IMR-90 (cell line): ENCODE measurements at regions not wholly inside any gene's neighbourhood (a gene's known extent, or its start where the extent isn't known, plus 50 kb on each side); places are given as distances from the start of the nearest gene placed in this dataset.

Source experiments
- ATAC-seq: fragments of 200-7000 bp; cut with Tn5 transposase; 2 replicates; pipeline ENCODE4 v1.9.1; 2020; ENCODE audit warnings: low read depth, mild to moderate bottlenecking, moderate library complexity
- BruUV-seq: library from RNA; stranded (reverse); fragments of 400-500 nt; replicated peaks from 2 replicates; lab custom pipeline; 2021; lab: Mats Ljungman, UMichigan
- CTCF ChIA-PET: fragments of 300-600 bp; formaldehyde crosslinking; extraction: SDS; loops from one replicate; lab custom pipeline; 2021; ENCODE audit warnings: antibody characterized with exemption; lab: Yijun Ruan, JAX
- POLR2A ChIA-PET: fragments of 300-600 bp; sonication (Branson Sonifier 250); formaldehyde crosslinking; loops from one replicate; lab custom pipeline; 2022; ENCODE audit warnings: antibody characterized with exemption; ENCODE audit not compliant: unreplicated experiment; lab: Charles Lee
- DNase-seq: peaks from one replicate; pipeline ENCODE4 v3.0.0; 2013
- H2AFZ ChIP-seq: replicated peaks from 2 replicates; pipeline ENCODE3; 2013; ENCODE audit warnings: low read length, mild to moderate bottlenecking; ENCODE audit not compliant: poor library complexity
- H2AK5ac ChIP-seq: 2 replicates; pipeline ENCODE4 v1.6.1; 2013; ENCODE audit warnings: low read depth, low read length, inconsistent platforms
- H2AK9ac ChIP-seq: replicated peaks from 2 replicates; pipeline ENCODE3; 2013; ENCODE audit warnings: mild to moderate bottlenecking, low read depth, low read length, moderate library complexity; ENCODE audit not compliant: poor library complexity
- H2BK120ac ChIP-seq: 2 replicates; pipeline ENCODE4 v1.6.1; 2013; ENCODE audit warnings: low read depth, low read length, inconsistent platforms
- H2BK15ac ChIP-seq: 3 replicates; pipeline ENCODE4 v1.6.1; 2013; ENCODE audit warnings: low read depth, low read length, inconsistent platforms
- H2BK20ac ChIP-seq: 2 replicates; pipeline ENCODE4 v1.6.1; 2013; ENCODE audit warnings: low read depth, mild to moderate bottlenecking, inconsistent platforms, low read length, moderate library complexity
- H2BK5ac ChIP-seq: 2 replicates; pipeline ENCODE4 v1.6.1; 2013; ENCODE audit warnings: mild to moderate bottlenecking, low read depth, low read length, inconsistent platforms; ENCODE audit not compliant: poor library complexity, severe bottlenecking
- H3K14ac ChIP-seq: replicated peaks from 2 replicates; pipeline ENCODE4 v1.6.1; 2013; ENCODE audit warnings: low read depth, low read length, inconsistent platforms
- H3K18ac ChIP-seq: 2 replicates; pipeline ENCODE4 v1.6.1; 2013; ENCODE audit warnings: low read depth, low read length, control low read depth
- H3K23ac ChIP-seq: 2 replicates; pipeline ENCODE4 v1.6.1; 2013; ENCODE audit warnings: low read depth, low read length, inconsistent platforms
- H3K27ac ChIP-seq: 2 replicates; pipeline ENCODE4 v1.5.1; 2013; ENCODE audit warnings: mild to moderate bottlenecking, control low read depth, low read length; ENCODE audit not compliant: insufficient read depth
- H3K27me3 ChIP-seq: 2 replicates; pipeline ENCODE4 v1.6.1; 2013; ENCODE audit warnings: low read length; ENCODE audit not compliant: control insufficient read depth, insufficient read depth
- H3K36me3 ChIP-seq: 2 replicates; pipeline ENCODE4 v1.6.1; 2013; ENCODE audit warnings: low read length, mixed read lengths; ENCODE audit not compliant: control insufficient read depth, insufficient read depth
- H3K4ac ChIP-seq: 2 replicates; pipeline ENCODE4 v1.6.1; 2013; ENCODE audit warnings: low read depth, low read length, inconsistent platforms
- H3K4me1 ChIP-seq: 2 replicates; pipeline ENCODE4 v1.6.1; 2013; ENCODE audit warnings: low read length, mixed read lengths; ENCODE audit not compliant: control insufficient read depth, insufficient read depth
- H3K4me2 ChIP-seq: 2 replicates; pipeline ENCODE4 v1.6.1; 2013; ENCODE audit warnings: low read depth, mild to moderate bottlenecking, control low read depth, low read length, moderate library complexity
- H3K4me3 ChIP-seq: 2 replicates; pipeline ENCODE4 v1.5.1; 2013; ENCODE audit warnings: low read depth, mild to moderate bottlenecking, control low read depth, low read length, moderate library complexity; ENCODE audit not compliant: insufficient read depth
- H3K56ac ChIP-seq: 2 replicates; pipeline ENCODE4 v1.6.1; 2013; ENCODE audit warnings: low read length, inconsistent platforms; ENCODE audit not compliant: insufficient read depth; ENCODE audit errors: extremely low read depth
- H3K79me1 ChIP-seq, 2 experiments: 2 replicates each; pipeline ENCODE4 v1.6.1; 2013; ENCODE audit warnings: low read length in 2 of 2, inconsistent platforms in 1 of 2, low read depth in 1 of 2
- H3K9ac ChIP-seq: 2 replicates; pipeline ENCODE4 v1.6.1; 2013; ENCODE audit warnings: low read depth, low read length, control low read depth
- H3K9me1 ChIP-seq: 2 replicates; pipeline ENCODE4 v1.6.1; 2013; ENCODE audit warnings: low read length, inconsistent platforms; ENCODE audit not compliant: insufficient read depth
- H3K9me3 ChIP-seq: 2 replicates; pipeline ENCODE4 v1.6.1; 2013; ENCODE audit warnings: low read length; ENCODE audit not compliant: control insufficient read depth, insufficient read depth
- H4K20me1 ChIP-seq: 2 replicates; pipeline ENCODE4 v1.6.1; 2013; ENCODE audit warnings: low read length, inconsistent platforms; ENCODE audit not compliant: insufficient read depth
- H4K5ac ChIP-seq: 2 replicates; pipeline ENCODE4 v1.6.1; 2013; ENCODE audit warnings: mild to moderate bottlenecking, low read depth, low read length, control low read depth
- H4K8ac ChIP-seq, 2 experiments: 2 replicates each; pipeline ENCODE4 v1.6.1; 2013; ENCODE audit warnings: low read depth in 2 of 2, low read length in 2 of 2, control low read depth in 1 of 2, inconsistent platforms in 1 of 2
- H4K91ac ChIP-seq: 2 replicates; pipeline ENCODE4 v1.6.1; 2013; ENCODE audit warnings: low read depth, low read length, inconsistent platforms; ENCODE audit not compliant: insufficient read depth
- BHLHE40 ChIP-seq: fragments of 150-350 bp; IDR thresholded peaks from 2 replicates; pipeline ENCODE4 v1.6.1; 2016; ENCODE audit warnings: mild to moderate bottlenecking, low read depth, low read length
- CEBPB ChIP-seq: IDR thresholded peaks from 2 replicates; pipeline ENCODE4 v1.6.1; 2012; ENCODE audit warnings: low read depth, low read length, improper control_type of control experiment
- CTCF ChIP-seq: conservative IDR thresholded peaks from 2 replicates; pipeline ENCODE4 v1.5.1; 2012; ENCODE audit warnings: mild to moderate bottlenecking, low read depth, low read length, improper control_type of control experiment
- ELK1 ChIP-seq: fragments of 150-350 bp; IDR thresholded peaks from 2 replicates; pipeline ENCODE4 v1.6.1; 2016; ENCODE audit warnings: low read depth, mild to moderate bottlenecking, low read length, moderate library complexity, borderline replicate concordance
- FOS ChIP-seq: fragments of 150-350 bp; IDR thresholded peaks from 2 replicates; pipeline ENCODE4 v1.6.1; 2016; ENCODE audit warnings: low read depth, low read length
- MAFK ChIP-seq: IDR thresholded peaks from 2 replicates; pipeline ENCODE4 v1.6.1; 2012; ENCODE audit warnings: low read depth, low read length, improper control_type of control experiment
- MXI1 ChIP-seq: IDR thresholded peaks from 2 replicates; pipeline ENCODE4 v1.6.1; 2012; ENCODE audit warnings: low read depth, mild to moderate bottlenecking, low read length, moderate library complexity, borderline replicate concordance
- NFE2L2 ChIP-seq: fragments of 150-350 bp; IDR thresholded peaks from 2 replicates; pipeline ENCODE4 v1.6.1; 2016; ENCODE audit warnings: low read depth, mild to moderate bottlenecking, low read length
- POLR2A ChIP-seq: IDR thresholded peaks from 2 replicates; pipeline ENCODE4 v1.6.1; 2012; ENCODE audit warnings: mild to moderate bottlenecking, low read depth, low read length
- RCOR1 ChIP-seq: IDR thresholded peaks from 2 replicates; pipeline ENCODE4 v1.6.1; 2012; ENCODE audit warnings: mild to moderate bottlenecking, low read length, improper control_type of control experiment; ENCODE audit not compliant: insufficient replicate concordance
- RFX5 ChIP-seq: IDR thresholded peaks from 2 replicates; pipeline ENCODE4 v1.8.0; 2012; ENCODE audit warnings: low read depth, mild to moderate bottlenecking, low read length, moderate library complexity
- SMC3 ChIP-seq: fragments of 150-350 bp; IDR thresholded peaks from 2 replicates; pipeline ENCODE4 v1.6.1; 2016; ENCODE audit warnings: low read depth, mild to moderate bottlenecking, antibody characterized with exemption, low read length, moderate library complexity
- USF2 ChIP-seq: fragments of 150-350 bp; IDR thresholded peaks from 2 replicates; pipeline ENCODE4 v1.6.1; 2017; ENCODE audit warnings: mild to moderate bottlenecking, antibody characterized with exemption, low read length, low read depth
- WGBS, 2 experiments: methylation state at CpG; one replicate each; pipeline versions ENCODE4 v1.1.5 to v1.1.7; 2013; ENCODE audit warnings: missing lambda C conversion rate in 2 of 2; ENCODE audit not compliant: insufficient read length in 1 of 2; ENCODE audit errors: extremely low coverage in 2 of 2; 5-methylcytosine and 5-hydroxymethylcytosine counted together
- dilution Hi-C: fragments of 300-500 bp; cut with HindIII; formaldehyde crosslinking; loops from one replicate; pipeline ENCODE4 v1.14.3; 2018; ENCODE audit warnings: low sequenced_read_pairs; ENCODE audit not compliant: unreplicated experiment
- in situ Hi-C: fragments of 300-500 bp; cut with MboI; formaldehyde crosslinking; loops from 3 replicates; pipeline ENCODE4 v1.14.3; 2019; ENCODE audit warnings: low sequenced_read_pairs, inconsistent platforms, mixed read lengths
- intact Hi-C: fragments of 100-400 bp; cut with micrococcal nuclease; formaldehyde crosslinking; loops from 2 replicates; pipeline ENCODE4 v1.10.0; 2022

- H3K23ac ChIP-seq, result no peak overlapping the region
- peaks cover 3% of the 10 kb centered on the region for H3K9me3 ChIP-seq
- no peak overlapping the region for H3K18ac ChIP-seq
- no peaks in the 10 kb centered on the region for H4K20me1 ChIP-seq
- H4K8ac ChIP-seq, result no peak overlapping the region
- no peak overlapping the region for H2AK9ac ChIP-seq
- no peak overlapping the region for H4K5ac ChIP-seq
- no peak overlapping the region for H3K4me3 ChIP-seq
- H3K14ac ChIP-seq, result no peak overlapping the region
- H3K4ac ChIP-seq, result no peak overlapping the region
- H2BK15ac ChIP-seq, result no peak overlapping the region
- TF ChIP-seq CTCF (no peak), ELK1 (no peak), NFE2L2 (no peak), BHLHE40 (no peak), MXI1 (no peak), SMC3 (no peak), CEBPB (no peak), USF2 (no peak), RCOR1 (no peak), MAFK (no peak), FOS (no peak), RFX5 (no peak), POLR2A (no peak)
- H2BK5ac ChIP-seq, result no peak overlapping the region
- no peak overlapping the region for H3K27ac ChIP-seq
- ATAC-seq, result no peak
- BruUV-seq, result no TSS peak
- in situ Hi-C loops, result no loop called here
- H3K56ac ChIP-seq, result no peak overlapping the region
- no peaks in the 10 kb centered on the region for H3K27me3 ChIP-seq
- no peaks in the 10 kb centered on the region for H3K36me3 ChIP-seq
- no peak for DNase-seq
- no peaks in the 10 kb centered on the region for H3K4me1 ChIP-seq
- CTCF ChIA-PET, result no interaction called here
- H4K91ac ChIP-seq, result no peak overlapping the region
- no peak overlapping the region for H3K9ac ChIP-seq
- no CpG with 5 or more reads among the region's 1 CpG for WGBS, 2 experiments
- H2AFZ ChIP-seq, result no peak overlapping the region
- no peak overlapping the region for H3K4me2 ChIP-seq
- no peaks in the 10 kb centered on the region for H3K79me1 ChIP-seq
- H3K9me1 ChIP-seq, result no peaks in the 10 kb centered on the region
- intact Hi-C loops, result no loop called here
- H2BK120ac ChIP-seq, result no peak overlapping the region
- H2BK20ac ChIP-seq, result no peak overlapping the region
- POLR2A ChIA-PET, result no interaction called here
- dilution Hi-C loops, result no loop called here
- H2AK5ac ChIP-seq, result no peak overlapping the region
These were observed 432.0 kb upstream of the FAM98A start for GRCh38 chr2:34031097-34031496.
